Right lobe of liver (tissue), 6 donors: ENCODE measurements at regions not wholly inside any gene's neighbourhood (a gene's known extent, or its start where the extent isn't known, plus 50 kb on each side); places are given as distances from the start of the nearest gene placed in this dataset.

ENCODE experiments used
- ATAC-seq, 4 donors: fragments of 200-7000 bp; cut with Tn5 transposase; one replicate each; pipeline ENCODE4 v1.9.1; 2020; ENCODE audit warnings: mild to moderate bottlenecking in 4 of 4, moderate library complexity in 4 of 4
- DNase-seq, 3 donors: peaks; one replicate each; pipeline ENCODE4 v3.0.0-alpha.2; 2020
- H3K27ac ChIP-seq, 3 donors: fragments of 200-600 bp; one replicate each; pipeline ENCODE4 v1.8.0; 2022
- H3K27me3 ChIP-seq, 2 donors: fragments of 200-600 bp; one replicate each; pipeline ENCODE4 v1.8.0; 2022
- H3K36me3 ChIP-seq, 4 donors: fragments of 200-600 bp; sonication (generic) in 1 of 4; one replicate each; pipeline versions ENCODE4 v1.5.1 to v1.8.0; 2017 to 2022; ENCODE audit warnings: control low read depth in 1 of 4
- H3K4me1 ChIP-seq, 4 donors: fragments of 200-600 bp; sonication (generic) in 1 of 4; one replicate each; pipeline versions ENCODE4 v1.5.1 to v1.8.0; 2017 to 2022; ENCODE audit warnings: control low read depth in 1 of 4
- H3K4me3 ChIP-seq, 3 donors: fragments of 200-600 bp; one replicate each; pipeline ENCODE4 v1.8.0; 2022
- H3K9me3 ChIP-seq, 4 donors: fragments of 200-600 bp; sonication (generic) in 1 of 4; one replicate each; pipeline versions ENCODE4 v1.5.1 to v1.8.0; 2017 to 2022; ENCODE audit warnings: control low read depth in 1 of 4
- CTCF ChIP-seq, 4 donors: fragments of 200-600 bp in 3 of 4; fragments of 450-650 bp in 1 of 4; IDR thresholded peaks; one replicate each; pipeline versions ENCODE4 v1.5.1 to v1.8.0; 2016 to 2022; ENCODE audit warnings: antibody characterized with exemption in 4 of 4, mild to moderate bottlenecking in 2 of 4
- POLR2A ChIP-seq: fragments of 450-650 bp; IDR thresholded peaks from one replicate; pipeline ENCODE4 v1.6.1; 2017; ENCODE audit warnings: antibody characterized with exemption, mild to moderate bottlenecking
- WGBS: methylation state at CpG from one replicate; pipeline ENCODE4 v1.1.6; 2018; ENCODE audit warnings: low coverage, low lambda C conversion rate; ENCODE audit not compliant: insufficient coverage; ENCODE audit errors: missing lambda C conversion rate; 5-methylcytosine and 5-hydroxymethylcytosine counted together
- intact Hi-C, 2 donors: fragments of 100-400 bp; cut with DNase I; formaldehyde crosslinking; loops; one replicate each; pipeline versions ENCODE4 v1.11.2 to v1.14.1; 2022
- donor health status: DM: no; HTN: yes; CAD: no.
- donor health status: DM: no; HTN: no; CAD: no.
- donor health status: DM: no; HTN: no; CAD: no.
- donor health status: DM: no; HTN: yes; CAD: no.
- donor health status: DM: no; HTN: yes; CAD: no.

GRCh38 chr5:107805166-107805565 lies 134.4 kb upstream of the EFNA5 start:
- H3K4me3 ChIP-seq = no peak overlapping the region
- 70% methylated on average over 6 of the region's 6 CpGs for WGBS
- TF ChIP-seq CTCF (IDR thresholded peaks at IDR 0.05) (no peak), POLR2A (no peak)
- no peaks in the 10 kb centered on the region for H3K9me3 ChIP-seq
- intact Hi-C loops = no loop called here
- no peaks in the 10 kb centered on the region for H3K36me3 ChIP-seq
- H3K4me1 ChIP-seq = no peaks in the 10 kb centered on the region
- H3K27me3 ChIP-seq = no peaks in the 10 kb centered on the region
- no peak for DNase-seq
- ATAC-seq = no peak
- H3K27ac ChIP-seq = no peak overlapping the region

GRCh38 chr5:107803728-107804127 lies 133.0 kb upstream of the EFNA5 start:
- Histone ChIP-seq H3K4me3 (no peak overlapping the region), H3K36me3 (no peaks in the 10 kb centered on the region), H3K9me3 (no peaks in the 10 kb centered on the region), H3K27me3 (no peaks in the 10 kb centered on the region), H3K4me1 (no peaks in the 10 kb centered on the region), H3K27ac (no peak overlapping the region)
- no peak for ATAC-seq
- intact Hi-C loops = no loop called here
- no peak for TF ChIP-seq POLR2A
- TF ChIP-seq CTCF (IDR thresholded peaks at IDR 0.05) = no peak
- DNase-seq = no peak

- intact Hi-C loops = no loop called here
- Histone ChIP-seq H3K4me3 (no peak overlapping the region), H3K9me3 (no peaks in the 10 kb centered on the region), H3K27ac (no peak overlapping the region), H3K4me1 (no peaks in the 10 kb centered on the region), H3K27me3 (no peaks in the 10 kb centered on the region), H3K36me3 (no peaks in the 10 kb centered on the region)
- no peak for DNase-seq
- 61% methylated on average over 2 of the region's 2 CpGs for WGBS
- no peak for ATAC-seq
- no peak for TF ChIP-seq CTCF (IDR thresholded peaks at IDR 0.05)
- TF ChIP-seq POLR2A = no peak
Observed at GRCh38 chr5:107801061-107801460, 130.3 kb upstream of the EFNA5 start.

- intact Hi-C loops = no loop called here
- H3K27ac ChIP-seq = no peak overlapping the region
- WGBS = 79% methylated on average over 6 of the region's 7 CpGs
- H3K27me3 ChIP-seq = no peaks in the 10 kb centered on the region
- ATAC-seq (no peak), DNase-seq (no peak)
- H3K9me3 ChIP-seq = no peaks in the 10 kb centered on the region
- TF ChIP-seq CTCF (IDR thresholded peaks at IDR 0.05) (no peak), POLR2A (no peak)
- no peaks in the 10 kb centered on the region for H3K36me3 ChIP-seq
- H3K4me1 ChIP-seq = no peaks in the 10 kb centered on the region
- no peak overlapping the region for H3K4me3 ChIP-seq
Observed at GRCh38 chr5:107799306-107799705, 128.6 kb upstream of the EFNA5 start.

- no peaks in the 10 kb centered on the region for H3K27me3 ChIP-seq
- no peaks in the 10 kb centered on the region for H3K36me3 ChIP-seq
- ATAC-seq (no peak), DNase-seq (no peak)
- 52% methylated on average over 3 of the region's 3 CpGs for WGBS
- no peak overlapping the region for H3K4me3 ChIP-seq
- no peaks in the 10 kb centered on the region for H3K4me1 ChIP-seq
- intact Hi-C loops = no loop called here
- no peaks in the 10 kb centered on the region for H3K9me3 ChIP-seq
- TF ChIP-seq POLR2A = no peak
- no peak for TF ChIP-seq CTCF (IDR thresholded peaks at IDR 0.05)
- H3K27ac ChIP-seq = no peak overlapping the region
Observed at GRCh38 chr5:107796797-107797196, 126.1 kb upstream of the EFNA5 start.
